ENCODE measurements at regions not wholly inside any gene's neighbourhood (a gene's known extent, or its start where the extent isn't known, plus 50 kb on each side); places are given as distances from the start of the nearest gene placed in this dataset.

- Histone ChIP-seq H3K4ac (ENCODE audit: low read depth in 1 of 2, low read length in 2 of 2) (no peak overlapping the region), H2BK5ac (ENCODE audit: low read depth, low read length, poor library complexity, severe bottlenecking) (no peak overlapping the region), H3K18ac (ENCODE audit: low read depth in 1 of 2, low read length in 2 of 2) (no peak overlapping the region), H2AFZ (ENCODE audit: low read depth, low read length) (no peak overlapping the region), H3K79me1 (replicated peaks; ENCODE audit: low read length, poor library complexity, severe bottlenecking) (no peaks in the 10 kb centered on the region), H3K4me3 (ENCODE audit: insufficient read depth in 1 of 2, low read depth in 1 of 2, low read length in 2 of 2) (no peak overlapping the region), H2AK5ac (ENCODE audit: low read length, severe bottlenecking) (no peak overlapping the region), H4K91ac (ENCODE audit: low read length) (no peak overlapping the region), H2BK120ac (ENCODE audit: low read depth, low read length) (no peak overlapping the region), H3K27ac (ENCODE audit: low read length, poor library complexity, severe bottlenecking) (no peak overlapping the region), H3K9me3 (ENCODE audit: control insufficient read depth, low read length) (no peaks in the 10 kb centered on the region), H3K9ac (ENCODE audit: low read length) (no peak overlapping the region), H3K4me2 (ENCODE audit: low read length, poor library complexity, severe bottlenecking) (no peak overlapping the region), H3K36me3 (ENCODE audit: control insufficient read depth in 1 of 2, insufficient read depth in 2 of 2, low read depth in 1 of 2, low read length in 2 of 2) (no peaks in the 10 kb centered on the region), H3K27me3 (ENCODE audit: control insufficient read depth in 1 of 2, insufficient read depth in 1 of 2, low read length in 2 of 2) (no peaks in the 10 kb centered on the region), H4K8ac (ENCODE audit: low read length) (no peak overlapping the region), H3K14ac (ENCODE audit: low read length in 2 of 2) (no peak overlapping the region), H3K4me1 (ENCODE audit: control insufficient read depth, insufficient read depth, low read depth, low read length) (no peaks in the 10 kb centered on the region), H3K23ac (ENCODE audit: low read length in 2 of 2) (no peak overlapping the region), H2BK15ac (ENCODE audit: low read depth, poor library complexity, severe bottlenecking) (no peak overlapping the region), H2BK12ac (ENCODE audit: low read length in 2 of 2) (no peak overlapping the region)
- DNase-seq: no peak
- 75% methylated on average over 7 of the region's 7 CpGs for WGBS
Observed at GRCh38 chr12:107451246-107451645, 234.4 kb upstream of the PWP1 start.

DNA sequence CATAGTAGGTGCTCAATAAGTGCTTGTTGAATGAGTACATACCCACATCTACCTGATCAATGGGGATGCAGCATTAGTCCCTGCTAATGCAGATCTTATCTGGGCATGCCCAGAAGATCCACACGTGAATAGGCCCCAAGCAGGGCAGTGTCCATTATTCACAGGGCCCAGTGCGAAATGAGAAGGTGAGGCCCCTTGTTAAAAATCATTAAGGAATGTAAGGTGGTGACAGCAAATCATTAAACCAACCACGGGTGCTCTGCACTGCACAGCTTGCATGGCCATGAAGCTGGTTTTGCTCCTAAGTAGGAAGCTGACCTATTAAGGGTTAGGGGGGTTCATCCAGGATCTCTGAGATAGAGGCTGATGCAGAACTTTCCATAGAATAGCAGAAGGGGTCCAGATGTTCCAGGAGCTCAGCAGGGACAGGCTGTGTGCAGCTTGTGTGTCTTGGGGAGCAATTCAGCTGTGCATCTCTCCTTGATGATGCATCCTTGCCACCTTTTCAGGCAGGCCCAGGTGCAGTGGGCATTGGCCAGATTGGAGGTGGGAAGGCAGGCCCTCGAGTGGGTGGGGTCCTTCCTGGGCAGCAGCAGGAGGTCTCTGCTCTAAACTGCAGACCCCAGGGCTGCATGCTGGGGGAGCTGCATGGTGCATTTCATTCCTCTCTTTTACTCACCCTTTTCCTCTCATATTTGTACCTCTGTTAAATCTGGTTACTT lies 231.3 kb upstream of the PWP1 start:
- Histone ChIP-seq H3K4me3 (ENCODE audit: insufficient read depth in 1 of 2, low read depth in 1 of 2, low read length in 2 of 2) (no peak overlapping the region), H3K27me3 (ENCODE audit: control insufficient read depth in 1 of 2, insufficient read depth in 1 of 2, low read length in 2 of 2) (no peaks in the 10 kb centered on the region), H3K18ac (ENCODE audit: low read depth in 1 of 2, low read length in 2 of 2) (no peak overlapping the region), H2AFZ (ENCODE audit: low read depth, low read length) (no peak overlapping the region), H2AK5ac (ENCODE audit: low read length, severe bottlenecking) (no peak overlapping the region), H2BK15ac (ENCODE audit: low read depth, poor library complexity, severe bottlenecking) (no peak overlapping the region), H4K8ac (ENCODE audit: low read length) (no peak overlapping the region), H3K27ac (ENCODE audit: low read length, poor library complexity, severe bottlenecking) (no peak overlapping the region), H3K4me1 (ENCODE audit: control insufficient read depth, insufficient read depth, low read depth, low read length) (no peaks in the 10 kb centered on the region), H3K36me3 (ENCODE audit: control insufficient read depth in 1 of 2, insufficient read depth in 2 of 2, low read depth in 1 of 2, low read length in 2 of 2) (no peaks in the 10 kb centered on the region), H3K9me3 (ENCODE audit: control insufficient read depth, low read length) (no peaks in the 10 kb centered on the region), H2BK5ac (ENCODE audit: low read depth, low read length, poor library complexity, severe bottlenecking) (no peak overlapping the region), H3K9ac (ENCODE audit: low read length) (no peak overlapping the region), H4K91ac (ENCODE audit: low read length) (no peak overlapping the region), H3K14ac (ENCODE audit: low read length in 2 of 2) (no peak overlapping the region), H3K4ac (ENCODE audit: low read depth in 1 of 2, low read length in 2 of 2) (no peak overlapping the region), H3K4me2 (ENCODE audit: low read length, poor library complexity, severe bottlenecking) (no peak overlapping the region), H2BK12ac (ENCODE audit: low read length in 2 of 2) (no peak overlapping the region), H3K23ac (ENCODE audit: low read length in 2 of 2) (no peak overlapping the region), H2BK120ac (ENCODE audit: low read depth, low read length) (no peak overlapping the region), H3K79me1 (replicated peaks; ENCODE audit: low read length, poor library complexity, severe bottlenecking) (no peaks in the 10 kb centered on the region)
- 69% methylated on average over 3 of the region's 4 CpGs for WGBS
- DNase-seq: no peak

DNA sequence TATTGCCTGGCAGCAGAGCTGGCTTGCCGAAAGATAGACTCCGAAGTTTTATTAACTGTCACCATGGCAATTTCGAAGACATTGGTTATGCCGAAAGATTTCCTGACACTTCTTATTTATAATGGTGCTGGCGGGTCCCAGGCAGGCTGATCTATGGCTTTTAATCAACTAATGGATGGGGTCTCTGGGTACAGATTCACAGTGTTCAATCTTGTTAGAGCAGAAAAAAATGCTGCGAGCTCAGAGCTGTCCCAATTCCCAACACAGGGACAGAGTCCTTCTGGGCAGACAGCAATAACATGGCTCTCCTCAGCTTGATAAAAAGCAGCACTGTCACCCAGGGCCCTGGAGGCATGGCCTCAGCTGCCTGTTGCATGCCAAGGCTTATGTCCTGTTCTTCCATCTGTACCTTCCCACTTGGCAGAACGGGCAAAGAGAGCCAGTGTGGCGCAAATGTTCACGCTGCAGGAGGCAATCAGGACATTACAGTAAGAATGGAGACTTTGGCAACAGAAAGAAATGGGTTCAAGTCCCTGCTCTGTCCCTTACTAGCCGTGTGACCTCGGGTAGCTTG lies 228.2 kb upstream of the PWP1 start:
- no peak overlapping the region for H3K27ac ChIP-seq (ENCODE audit: low read length, poor library complexity, severe bottlenecking)
- H3K4me1 ChIP-seq (ENCODE audit: control insufficient read depth, insufficient read depth, low read depth, low read length): peaks cover 5% of the 10 kb centered on the region
- no peaks in the 10 kb centered on the region for H3K9me3 ChIP-seq (ENCODE audit: control insufficient read depth, low read length)
- no peak overlapping the region for H3K4ac ChIP-seq (ENCODE audit: low read depth in 1 of 2, low read length in 2 of 2)
- H2BK12ac ChIP-seq (ENCODE audit: low read length in 2 of 2): no peak overlapping the region
- H2AFZ ChIP-seq (ENCODE audit: low read depth, low read length): no peak overlapping the region
- H3K27me3 ChIP-seq (ENCODE audit: control insufficient read depth in 1 of 2, insufficient read depth in 1 of 2, low read length in 2 of 2): no peaks in the 10 kb centered on the region
- H4K8ac ChIP-seq (ENCODE audit: low read length): no peak overlapping the region
- H3K36me3 ChIP-seq (ENCODE audit: control insufficient read depth in 1 of 2, insufficient read depth in 2 of 2, low read depth in 1 of 2, low read length in 2 of 2): no peaks in the 10 kb centered on the region
- H3K9ac ChIP-seq (ENCODE audit: low read length): no peak overlapping the region
- no peak overlapping the region for H3K18ac ChIP-seq (ENCODE audit: low read depth in 1 of 2, low read length in 2 of 2)
- H3K4me3 ChIP-seq (ENCODE audit: insufficient read depth in 1 of 2, low read depth in 1 of 2, low read length in 2 of 2): no peak overlapping the region
- H3K23ac ChIP-seq (ENCODE audit: low read length in 2 of 2): no peak overlapping the region
- no peak overlapping the region for H3K4me2 ChIP-seq (ENCODE audit: low read length, poor library complexity, severe bottlenecking)
- H3K79me1 ChIP-seq (replicated peaks; ENCODE audit: low read length, poor library complexity, severe bottlenecking): no peaks in the 10 kb centered on the region
- DNase-seq: no peak
- H3K14ac ChIP-seq (ENCODE audit: low read length in 2 of 2): no peak overlapping the region
- H2BK120ac ChIP-seq (ENCODE audit: low read depth, low read length): no peak overlapping the region
- no peak overlapping the region for H2AK5ac ChIP-seq (ENCODE audit: low read length, severe bottlenecking)
- H2BK15ac ChIP-seq (ENCODE audit: low read depth, poor library complexity, severe bottlenecking): no peak overlapping the region
- H4K91ac ChIP-seq (ENCODE audit: low read length): no peak overlapping the region
- WGBS: 87% methylated on average over 11 of the region's 11 CpGs
- no peak overlapping the region for H2BK5ac ChIP-seq (ENCODE audit: low read depth, low read length, poor library complexity, severe bottlenecking)

- Histone ChIP-seq H2AFZ (ENCODE audit: low read depth, low read length) (no peak overlapping the region), H3K9me3 (ENCODE audit: control insufficient read depth, low read length) (no peaks in the 10 kb centered on the region), H2BK12ac (ENCODE audit: low read length in 2 of 2) (no peak overlapping the region), H2AK5ac (ENCODE audit: low read length, severe bottlenecking) (no peak overlapping the region), H4K8ac (ENCODE audit: low read length) (no peak overlapping the region), H3K79me1 (replicated peaks; ENCODE audit: low read length, poor library complexity, severe bottlenecking) (no peaks in the 10 kb centered on the region), H3K4me1 (ENCODE audit: control insufficient read depth, insufficient read depth, low read depth, low read length) (peaks cover 5% of the 10 kb centered on the region), H3K14ac (ENCODE audit: low read length in 2 of 2) (no peak overlapping the region), H4K91ac (ENCODE audit: low read length) (no peak overlapping the region), H2BK15ac (ENCODE audit: low read depth, poor library complexity, severe bottlenecking) (no peak overlapping the region), H3K9ac (ENCODE audit: low read length) (no peak overlapping the region), H3K4ac (ENCODE audit: low read depth in 1 of 2, low read length in 2 of 2) (no peak overlapping the region), H2BK5ac (ENCODE audit: low read depth, low read length, poor library complexity, severe bottlenecking) (no peak overlapping the region), H3K4me3 (ENCODE audit: insufficient read depth in 1 of 2, low read depth in 1 of 2, low read length in 2 of 2) (no peak overlapping the region), H3K36me3 (ENCODE audit: control insufficient read depth in 1 of 2, insufficient read depth in 2 of 2, low read depth in 1 of 2, low read length in 2 of 2) (no peaks in the 10 kb centered on the region), H3K18ac (ENCODE audit: low read depth in 1 of 2, low read length in 2 of 2) (no peak overlapping the region), H3K4me2 (ENCODE audit: low read length, poor library complexity, severe bottlenecking) (no peak overlapping the region), H3K23ac (ENCODE audit: low read length in 2 of 2) (no peak overlapping the region), H2BK120ac (ENCODE audit: low read depth, low read length) (no peak overlapping the region), H3K27me3 (ENCODE audit: control insufficient read depth in 1 of 2, insufficient read depth in 1 of 2, low read length in 2 of 2) (no peaks in the 10 kb centered on the region), H3K27ac (ENCODE audit: low read length, poor library complexity, severe bottlenecking) (no peak overlapping the region)
- 98% methylated on average over 2 of the region's 2 CpGs for WGBS
- DNase-seq: no peak
Observed at GRCh38 chr12:107458163-107458562, 227.4 kb upstream of the PWP1 start.

All from mesenchymal stem cell (in vitro differentiated cells and primary cell).